Keratinocyte (primary cell): ENCODE measurements at regions not wholly inside any gene's neighbourhood (a gene's known extent, or its start where the extent isn't known, plus 50 kb on each side); places are given as distances from the start of the nearest gene placed in this dataset.

Experiments used
- CTCF ChIP-seq, 3 experiments: IDR thresholded peaks in 1 of 3; conservative IDR thresholded peaks in 1 of 3; optimal IDR thresholded peaks in 1 of 3; 2 replicates in 2 of 3; 3 replicates in 1 of 3; pipeline versions ENCODE3 to v1.5.1; 2011; ENCODE audit warnings: low read length in 3 of 3, mild to moderate bottlenecking in 3 of 3, moderate library complexity in 2 of 3, control low read depth in 1 of 3, inconsistent platforms in 1 of 3; ENCODE audit not compliant: insufficient read depth in 2 of 3; ENCODE audit errors: extremely low read depth in 1 of 3
- EZH2 ChIP-seq: IDR thresholded peaks from one replicate; pipeline ENCODE4 v1.6.1; 2012; ENCODE audit warnings: inconsistent platforms, mild to moderate bottlenecking, low read length, moderate library complexity

GRCh38 chr12:127528551-127528950 is 738.4 kb upstream of the TMEM132C start:
- TF ChIP-seq CTCF (optimal IDR thresholded peaks at IDR 0.05 in 1 of 3, IDR thresholded peaks at IDR 0.05 in 1 of 3, conservative IDR thresholded peaks at IDR 0.05 in 1 of 3; ENCODE audit: extremely low read depth in 1 of 3, insufficient read depth in 2 of 3, low read length in 3 of 3), result no peak
- no peak for TF ChIP-seq EZH2
